HepG2 (cell line): ENCODE measurements at regions not wholly inside any gene's neighbourhood (a gene's known extent, or its start where the extent isn't known, plus 50 kb on each side); places are given as distances from the start of the nearest gene placed in this dataset.

ENCODE experiments used
- ATAC-seq: fragments of 200-7000 bp; cut with Tn5 transposase; 3 replicates; pipeline ENCODE4 v1.9.1; 2020; ENCODE audit warnings: mild to moderate bottlenecking, moderate library complexity
- BruUV-seq: library from RNA; stranded (reverse); fragments of 400-500 nt; replicated peaks from 2 replicates; lab custom pipeline; 2021; lab: Mats Ljungman, UMichigan
- CTCF ChIA-PET: fragments of 300-600 bp; formaldehyde crosslinking; extraction: SDS; loops from one replicate; lab custom pipeline; 2021; ENCODE audit warnings: low total read pairs, inconsistent platforms, low intra/inter-chr PET ratio; lab: Yijun Ruan, JAX
- POLR2A ChIA-PET: fragments of 350-600 bp; sonication (Branson Sonifier 250); formaldehyde crosslinking; loops from one replicate; lab custom pipeline; 2020; ENCODE audit warnings: antibody characterized with exemption, inconsistent platforms; lab: Yijun Ruan, JAX
- DNase-seq: peaks from one replicate; pipeline ENCODE4 v3.0.0-alpha.2; 2015; ENCODE audit warnings: low spot score
- FAIRE-seq: peaks from 3 replicates; lab custom pipeline; 2011; peaks lifted over from hg19 to GRCh38; lab: Jason Lieb, UNC
- H2AFZ ChIP-seq: one replicate; pipeline ENCODE4 v1.6.1; 2011; ENCODE audit warnings: low read length, inconsistent platforms
- H3K27ac ChIP-seq: fragments of 300-600 bp; 3 replicates; pipeline ENCODE4 v1.8.0; 2011; ENCODE audit warnings: mixed run types, mild to moderate bottlenecking, mixed read lengths, low read length, inconsistent platforms; ENCODE audit not compliant: insufficient read depth; ENCODE audit errors: extremely low read length
- H3K27me3 ChIP-seq, 2 experiments: fragments of 200-600 bp in 1 of 2; 2 replicates in 1 of 2; 3 replicates in 1 of 2; pipeline versions ENCODE4 v1.6.0 to v1.8.0; 2011; ENCODE audit warnings: low read length in 2 of 2, mild to moderate bottlenecking in 2 of 2, moderate library complexity in 2 of 2, inconsistent platforms in 1 of 2; ENCODE audit not compliant: insufficient read depth in 2 of 2, control insufficient read depth in 1 of 2
- H3K36me3 ChIP-seq, 2 experiments: fragments of 200-600 bp in 1 of 2; replicated peaks in 1 of 2; 2 replicates in 1 of 2; 3 replicates in 1 of 2; pipeline versions ENCODE4 v1.5.1 to v1.8.0; 2011; ENCODE audit warnings: low read length in 2 of 2, inconsistent platforms in 1 of 2; ENCODE audit not compliant: insufficient read depth in 2 of 2, control insufficient read depth in 1 of 2
- H3K4me1 ChIP-seq: 2 replicates; pipeline ENCODE4 v1.5.1; 2012; ENCODE audit warnings: low read length, inconsistent platforms; ENCODE audit not compliant: insufficient read depth
- H3K4me2 ChIP-seq: 2 replicates; pipeline ENCODE4 v1.6.0; 2011; ENCODE audit warnings: low read depth, low read length, inconsistent platforms
- H3K4me3 ChIP-seq, 3 experiments: fragments of 200-600 bp in 1 of 3; sonication (generic), shearing (Covaris generic) in 1 of 3; replicated peaks in 1 of 3; 2 replicates each; pipeline ENCODE4 v1.5.1; 2011 to 2016; ENCODE audit warnings: low read length in 3 of 3, inconsistent platforms in 2 of 3, low read depth in 2 of 3, mild to moderate bottlenecking in 2 of 3, control low read depth in 1 of 3, mixed read lengths in 1 of 3; ENCODE audit not compliant: insufficient read depth in 1 of 3
- H3K79me2 ChIP-seq: one replicate; pipeline ENCODE4 v1.6.1; 2011; ENCODE audit warnings: low read length, inconsistent platforms; ENCODE audit not compliant: insufficient read depth
- H3K9ac ChIP-seq: 2 replicates; pipeline ENCODE4 v1.6.0; 2011; ENCODE audit warnings: mild to moderate bottlenecking, low read depth, low read length, inconsistent platforms; ENCODE audit not compliant: insufficient read depth
- H3K9me3 ChIP-seq: 2 replicates; pipeline ENCODE4 v1.5.1; 2012; ENCODE audit warnings: mild to moderate bottlenecking, low read length
- H4K20me1 ChIP-seq: 2 replicates; pipeline ENCODE4 v1.6.0; 2011; ENCODE audit warnings: inconsistent platforms, mild to moderate bottlenecking, low read length, moderate library complexity; ENCODE audit not compliant: insufficient read depth
- CHD2 ChIP-seq: IDR thresholded peaks from 2 replicates; pipeline ENCODE4 v1.6.1; 2011; ENCODE audit warnings: low read depth, low read length, improper control_type of control experiment
- CSRNP1 ChIP-seq: sonication (generic); formaldehyde crosslinking; IDR thresholded peaks from 2 replicates; pipeline ENCODE4 v1.8.1; 2023; ENCODE audit warnings: mild to moderate bottlenecking, missing genetic modification reagents
- NR2F6 ChIP-seq, 2 experiments: IDR thresholded peaks; 2 replicates each; pipeline ENCODE4 v1.6.1; 2016; ENCODE audit warnings: antibody characterized with exemption in 1 of 2, mild to moderate bottlenecking in 1 of 2
- SMYD3 ChIP-seq: sonication (generic); formaldehyde crosslinking; IDR thresholded peaks from 2 replicates; pipeline ENCODE4 v1.8.1; 2023; ENCODE audit warnings: mild to moderate bottlenecking, missing genetic modification reagents
- TP53 ChIP-seq: sonication (generic); formaldehyde crosslinking; conservative IDR thresholded peaks from 2 replicates; pipeline ENCODE4 v1.4.0; 2020; ENCODE audit warnings: missing genetic modification reagents
- ZFP82 ChIP-seq: sonication (generic); formaldehyde crosslinking; IDR thresholded peaks from 2 replicates; pipeline ENCODE4 v1.5.1; 2020; ENCODE audit warnings: mild to moderate bottlenecking, missing genetic modification reagents, borderline replicate concordance
- ZNF160 ChIP-seq: sonication (generic); formaldehyde crosslinking; IDR thresholded peaks from 2 replicates; pipeline ENCODE4 v1.8.0; 2022; ENCODE audit warnings: mild to moderate bottlenecking, inconsistent platforms, missing genetic modification reagents
- ZNF414 ChIP-seq: sonication (generic); formaldehyde crosslinking; IDR thresholded peaks from 2 replicates; pipeline ENCODE4 v1.5.0; 2020; ENCODE audit warnings: missing genetic modification reagents
- WGBS: methylation state at CpG from one replicate; pipeline ENCODE4 v1.1.6; 2017; ENCODE audit warnings: low lambda C conversion rate; 5-methylcytosine and 5-hydroxymethylcytosine counted together
- in situ Hi-C: cut with HindIII; loops from 2 replicates; pipeline ENCODE4 v1.10.0; 2017; ENCODE audit warnings: low pct_unique_long_range_greater_than_20kb; ENCODE audit not compliant: extremely low pct_ligation_motif_present
- intact Hi-C: fragments of 100-400 bp; cut with micrococcal nuclease; formaldehyde crosslinking; loops from one replicate; pipeline ENCODE4 v1.10.0; 2022; ENCODE audit not compliant: unreplicated experiment
- TF ChIP-seq, protein P1 (sequence below), 2 experiments: sonication (generic) in 1 of 2; formaldehyde crosslinking in 1 of 2; IDR thresholded peaks; 2 replicates each; pipeline versions ENCODE4 v1.5.1 to v1.6.1; 2011 to 2020; ENCODE audit warnings: borderline replicate concordance in 1 of 2, low read depth in 1 of 2, low read length in 1 of 2, mild to moderate bottlenecking in 1 of 2, missing genetic modification reagents in 1 of 2, moderate library complexity in 1 of 2
- TF ChIP-seq, protein P2 (sequence below): sonication (generic); formaldehyde crosslinking; IDR thresholded peaks from 2 replicates; pipeline ENCODE4 v1.4.0; 2020; ENCODE audit warnings: missing genetic modification reagents
- TF ChIP-seq, protein P3 (sequence below): IDR thresholded peaks from 2 replicates; pipeline ENCODE4 v1.6.1; 2016; ENCODE audit warnings: missing biosample characterization, missing genetic modification reagents, low read depth

GRCh38 chr6:12459945-12460661, 169.9 kb downstream of the EDN1 start:
- Histone ChIP-seq H2AFZ (no peak overlapping the region), H3K4me2 (no peak overlapping the region), H3K79me2 (no peaks in the 10 kb centered on the region), H3K36me3 (no peaks in the 10 kb centered on the region), H3K27me3 (no peaks in the 10 kb centered on the region; a peak in 1 of 5 replicates), H4K20me1 (no peaks in the 10 kb centered on the region), H3K27ac (no peak overlapping the region), H3K4me1 (no peaks in the 10 kb centered on the region), H3K9me3 (no peaks in the 10 kb centered on the region), H3K9ac (no peak overlapping the region), H3K4me3 (no peak overlapping the region)
- no peak for ATAC-seq
- no peak for FAIRE-seq
- POLR2A ChIA-PET = no interaction called here
- no peak for DNase-seq
- WGBS = 12% methylated on average over 7 of the region's 7 CpGs
- in situ Hi-C loops = no loop called here
- no TSS peak for BruUV-seq
- intact Hi-C loops = no loop called here
- CTCF ChIA-PET = no interaction called here
- no peak for TF ChIP-seq ZNF160 (CRISPR knock-in tag)
- TF ChIP-seq TP53 (CRISPR knock-in tag) = no peak
- no peak for TF ChIP-seq ZNF414 (CRISPR knock-in tag)
- no peak for TF ChIP-seq CHD2
- TF ChIP-seq NR2F6 (IDR thresholded peaks at IDR 0.05) = no peak
- no peak for TF ChIP-seq NR2F6 (CRISPR knock-in tag; IDR thresholded peaks at IDR 0.05)
- TF ChIP-seq, protein P1, sequence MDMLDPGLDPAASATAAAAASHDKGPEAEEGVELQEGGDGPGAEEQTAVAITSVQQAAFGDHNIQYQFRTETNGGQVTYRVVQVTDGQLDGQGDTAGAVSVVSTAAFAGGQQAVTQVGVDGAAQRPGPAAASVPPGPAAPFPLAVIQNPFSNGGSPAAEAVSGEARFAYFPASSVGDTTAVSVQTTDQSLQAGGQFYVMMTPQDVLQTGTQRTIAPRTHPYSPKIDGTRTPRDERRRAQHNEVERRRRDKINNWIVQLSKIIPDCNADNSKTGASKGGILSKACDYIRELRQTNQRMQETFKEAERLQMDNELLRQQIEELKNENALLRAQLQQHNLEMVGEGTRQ (IDR thresholded peaks at IDR 0.05; ENCODE audit: low read depth, low read length) = no peak
- TF ChIP-seq, protein P1 (CRISPR knock-in tag; IDR thresholded peaks at IDR 0.05; ENCODE audit: borderline replicate concordance) = no peak
- TF ChIP-seq CSRNP1 (CRISPR knock-in tag) = no peak
- TF ChIP-seq SMYD3 = no peak
- no peak for TF ChIP-seq ZFP82 (CRISPR knock-in tag)
- TF ChIP-seq, protein P2, sequence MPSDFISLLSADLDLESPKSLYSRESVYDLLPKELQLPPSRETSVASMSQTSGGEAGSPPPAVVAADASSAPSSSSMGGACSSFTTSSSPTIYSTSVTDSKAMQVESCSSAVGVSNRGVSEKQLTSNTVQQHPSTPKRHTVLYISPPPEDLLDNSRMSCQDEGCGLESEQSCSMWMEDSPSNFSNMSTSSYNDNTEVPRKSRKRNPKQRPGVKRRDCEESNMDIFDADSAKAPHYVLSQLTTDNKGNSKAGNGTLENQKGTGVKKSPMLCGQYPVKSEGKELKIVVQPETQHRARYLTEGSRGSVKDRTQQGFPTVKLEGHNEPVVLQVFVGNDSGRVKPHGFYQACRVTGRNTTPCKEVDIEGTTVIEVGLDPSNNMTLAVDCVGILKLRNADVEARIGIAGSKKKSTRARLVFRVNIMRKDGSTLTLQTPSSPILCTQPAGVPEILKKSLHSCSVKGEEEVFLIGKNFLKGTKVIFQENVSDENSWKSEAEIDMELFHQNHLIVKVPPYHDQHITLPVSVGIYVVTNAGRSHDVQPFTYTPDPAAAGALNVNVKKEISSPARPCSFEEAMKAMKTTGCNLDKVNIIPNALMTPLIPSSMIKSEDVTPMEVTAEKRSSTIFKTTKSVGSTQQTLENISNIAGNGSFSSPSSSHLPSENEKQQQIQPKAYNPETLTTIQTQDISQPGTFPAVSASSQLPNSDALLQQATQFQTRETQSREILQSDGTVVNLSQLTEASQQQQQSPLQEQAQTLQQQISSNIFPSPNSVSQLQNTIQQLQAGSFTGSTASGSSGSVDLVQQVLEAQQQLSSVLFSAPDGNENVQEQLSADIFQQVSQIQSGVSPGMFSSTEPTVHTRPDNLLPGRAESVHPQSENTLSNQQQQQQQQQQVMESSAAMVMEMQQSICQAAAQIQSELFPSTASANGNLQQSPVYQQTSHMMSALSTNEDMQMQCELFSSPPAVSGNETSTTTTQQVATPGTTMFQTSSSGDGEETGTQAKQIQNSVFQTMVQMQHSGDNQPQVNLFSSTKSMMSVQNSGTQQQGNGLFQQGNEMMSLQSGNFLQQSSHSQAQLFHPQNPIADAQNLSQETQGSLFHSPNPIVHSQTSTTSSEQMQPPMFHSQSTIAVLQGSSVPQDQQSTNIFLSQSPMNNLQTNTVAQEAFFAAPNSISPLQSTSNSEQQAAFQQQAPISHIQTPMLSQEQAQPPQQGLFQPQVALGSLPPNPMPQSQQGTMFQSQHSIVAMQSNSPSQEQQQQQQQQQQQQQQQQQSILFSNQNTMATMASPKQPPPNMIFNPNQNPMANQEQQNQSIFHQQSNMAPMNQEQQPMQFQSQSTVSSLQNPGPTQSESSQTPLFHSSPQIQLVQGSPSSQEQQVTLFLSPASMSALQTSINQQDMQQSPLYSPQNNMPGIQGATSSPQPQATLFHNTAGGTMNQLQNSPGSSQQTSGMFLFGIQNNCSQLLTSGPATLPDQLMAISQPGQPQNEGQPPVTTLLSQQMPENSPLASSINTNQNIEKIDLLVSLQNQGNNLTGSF (CRISPR knock-in tag) = no peak
- TF ChIP-seq, protein P3, sequence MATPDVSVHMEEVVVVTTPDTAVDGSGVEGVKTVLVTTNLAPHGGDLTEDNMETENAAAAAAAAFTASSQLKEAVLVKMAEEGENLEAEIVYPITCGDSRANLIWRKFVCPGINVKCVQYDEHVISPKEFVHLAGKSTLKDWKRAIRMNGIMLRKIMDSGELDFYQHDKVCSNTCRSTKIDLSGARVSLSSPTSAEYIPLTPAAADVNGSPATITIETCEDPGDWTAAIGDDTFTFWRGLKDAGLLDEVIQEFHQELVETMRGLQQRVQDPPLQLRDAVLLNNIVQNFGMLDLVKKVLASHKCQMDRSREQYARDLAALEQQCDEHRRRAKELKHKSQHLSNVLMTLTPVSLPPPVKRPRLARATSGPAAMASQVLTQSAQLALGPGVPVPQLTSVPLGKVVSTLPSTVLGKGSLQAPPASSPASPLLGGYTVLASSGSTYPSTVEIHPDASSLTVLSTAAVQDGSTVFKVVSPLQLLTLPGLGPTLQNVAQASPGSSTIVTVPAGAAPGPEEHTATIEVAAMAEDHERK (CRISPR knock-in tag) = no peak
